GM12878 (cell line): ENCODE measurements at regions not wholly inside any gene's neighbourhood (a gene's known extent, or its start where the extent isn't known, plus 50 kb on each side); places are given as distances from the start of the nearest gene placed in this dataset.
"Not testable (repeated sequence)": the region's sequence is repeated elsewhere in the genome, so short reads cannot be mapped to it uniquely, and the experiment has no call there.

ENCODE experiments used
- ATAC-seq: fragments of 200-7000 bp; cut with Tn5 transposase; 3 replicates; pipeline ENCODE4 v1.9.1; 2020; ENCODE audit warnings: mild to moderate bottlenecking, moderate library complexity
- BruUV-seq: library from RNA; stranded (reverse); fragments of 400-500 nt; replicated peaks from 2 replicates; lab custom pipeline; 2021; lab: Mats Ljungman, UMichigan
- CTCF ChIA-PET: fragments of 300-600 bp; sonication (Branson Sonifier 250); formaldehyde crosslinking; extraction: SDS; loops from one replicate; lab custom pipeline; 2021; ENCODE audit warnings: inconsistent platforms; lab: Yijun Ruan, JAX
- POLR2A ChIA-PET: fragments of 350-600 bp; formaldehyde crosslinking; extraction: SDS; loops from one replicate; lab custom pipeline; 2021; ENCODE audit warnings: inconsistent platforms; lab: Charles Lee
- RAD21 ChIA-PET: fragments of 300-600 bp; sonication (Branson Sonifier 250); formaldehyde crosslinking; loops from one replicate; lab custom pipeline; 2023; ENCODE audit warnings: antibody characterized with exemption; ENCODE audit not compliant: unreplicated experiment; lab: Charles Lee
- SMC1A ChIA-PET: fragments of 300-600 bp; sonication (Branson Sonifier 250); formaldehyde crosslinking; loops from one replicate; lab custom pipeline; 2023; ENCODE audit not compliant: unreplicated experiment, uncharacterized antibody; lab: Charles Lee
- DNase-seq: peaks from one replicate; pipeline ENCODE4 v3.0.0-alpha.2; 2011; ENCODE audit warnings: low read depth, low spot score
- FAIRE-seq: peaks from 3 replicates; lab custom pipeline; 2011; peaks lifted over from hg19 to GRCh38; lab: Jason Lieb, UNC
- H2AFZ ChIP-seq: 2 replicates; pipeline ENCODE4 v1.6.0; 2011; ENCODE audit warnings: low read depth, low read length, control low read depth; ENCODE audit not compliant: control insufficient read depth
- H3K27ac ChIP-seq: 2 replicates; pipeline ENCODE4 v1.5.1; 2011; ENCODE audit warnings: control low read depth; ENCODE audit not compliant: control insufficient read depth, insufficient read depth
- H3K27me3 ChIP-seq, 2 experiments: replicated peaks in 1 of 2; 2 replicates each; pipeline versions ENCODE4 v1.6.0 to v1.6.1; 2011; ENCODE audit warnings: low read length in 1 of 2; ENCODE audit not compliant: control insufficient read depth in 2 of 2, insufficient read depth in 2 of 2
- H3K36me3 ChIP-seq, 2 experiments: 2 replicates each; pipeline ENCODE4 v1.5.1; 2011; ENCODE audit warnings: low read length in 1 of 2; ENCODE audit not compliant: control insufficient read depth in 2 of 2, insufficient read depth in 2 of 2
- H3K4me1 ChIP-seq: 2 replicates; pipeline ENCODE4 v1.6.1; 2011; ENCODE audit warnings: mild to moderate bottlenecking, low read length, moderate library complexity, mixed read lengths; ENCODE audit not compliant: control insufficient read depth, insufficient read depth
- H3K4me2 ChIP-seq: 2 replicates; pipeline ENCODE4 v1.6.0; 2011; ENCODE audit warnings: control low read depth; ENCODE audit not compliant: control insufficient read depth, insufficient read depth
- H3K4me3 ChIP-seq: fragments of 200-600 bp; sonication (generic); 2 replicates; pipeline ENCODE4 v1.5.1; 2016
- H3K79me2 ChIP-seq: 2 replicates; pipeline ENCODE4 v1.6.0; 2011; ENCODE audit warnings: low read length; ENCODE audit not compliant: control insufficient read depth, insufficient read depth
- H3K9ac ChIP-seq: 2 replicates; pipeline ENCODE4 v1.8.0; 2011; ENCODE audit warnings: low read length, control low read depth, mixed read lengths; ENCODE audit not compliant: control insufficient read depth, insufficient read depth
- H3K9me3 ChIP-seq: replicated peaks from 3 replicates; pipeline ENCODE4 v1.5.1; 2011; ENCODE audit warnings: mild to moderate bottlenecking, low read length; ENCODE audit not compliant: control insufficient read depth, insufficient read depth
- H4K20me1 ChIP-seq: 2 replicates; pipeline ENCODE4 v1.6.0; 2011; ENCODE audit not compliant: control insufficient read depth, insufficient read depth
- BCLAF1 ChIP-seq: fragments of 450-650 bp; IDR thresholded peaks from 2 replicates; pipeline ENCODE4 v1.6.1; 2017; ENCODE audit warnings: antibody characterized with exemption, mild to moderate bottlenecking, moderate library complexity
- CHD4 ChIP-seq: fragments of 200-600 bp; sonication (generic); IDR thresholded peaks from 2 replicates; pipeline ENCODE4 v1.6.1; 2016; ENCODE audit warnings: mild to moderate bottlenecking
- NFIC ChIP-seq: IDR thresholded peaks from 2 replicates; pipeline ENCODE4 v1.6.1; 2012; ENCODE audit warnings: low read depth, mild to moderate bottlenecking, inconsistent platforms, low read length, moderate library complexity
- PAX5 ChIP-seq: IDR thresholded peaks from 2 replicates; pipeline ENCODE4 v1.6.1; 2011; ENCODE audit warnings: low read depth, low read length, borderline replicate concordance
- POLR2AphosphoS2 ChIP-seq: IDR thresholded peaks from 2 replicates; pipeline ENCODE4 v1.6.1; 2011; ENCODE audit warnings: low read depth, mild to moderate bottlenecking, low read length, improper control_type of control experiment, moderate library complexity
- SMARCA5 ChIP-seq: fragments of 450-650 bp; IDR thresholded peaks from 2 replicates; pipeline ENCODE4 v1.6.1; 2017; ENCODE audit warnings: mild to moderate bottlenecking
- TCF12 ChIP-seq: IDR thresholded peaks from 2 replicates; pipeline ENCODE4 v1.6.1; 2011; ENCODE audit warnings: low read depth, mild to moderate bottlenecking, low read length
- ZNF592 ChIP-seq: fragments of 450-650 bp; IDR thresholded peaks from 2 replicates; pipeline ENCODE4 v1.6.1; 2017; ENCODE audit warnings: mild to moderate bottlenecking, moderate library complexity
- WGBS: methylation state at CpG from one replicate; pipeline ENCODE4 v1.1.6; 2016; ENCODE audit warnings: low lambda C conversion rate; ENCODE audit not compliant: insufficient replicate concordance, insufficient coverage; ENCODE audit errors: missing lambda C conversion rate; 5-methylcytosine and 5-hydroxymethylcytosine counted together
- in situ Hi-C: fragments of 300-500 bp; cut with MboI; formaldehyde crosslinking; loops from 9 replicates; pipeline ENCODE4 v1.14.3; 2018; ENCODE audit warnings: mixed read lengths
- intact Hi-C: fragments of 100-400 bp; cut with micrococcal nuclease; formaldehyde crosslinking; loops from one replicate; pipeline ENCODE4 v1.14.2; 2022; ENCODE audit not compliant: unreplicated experiment

GRCh38 chr15:62417439-62417838 lies 252.4 kb upstream of the C2CD4B start (continued):
- no peak for TF ChIP-seq BCLAF1

- H3K36me3 ChIP-seq, ATAC-seq, H3K4me1 ChIP-seq, H3K9me3 ChIP-seq, H3K4me2 ChIP-seq, BruUV-seq, DNase-seq, RAD21 ChIA-PET, POLR2A ChIA-PET, intact Hi-C loops, H3K9ac ChIP-seq, H3K27ac ChIP-seq, in situ Hi-C loops, H3K4me3 ChIP-seq, H3K27me3 ChIP-seq, H3K79me2 ChIP-seq, H2AFZ ChIP-seq, H4K20me1 ChIP-seq, FAIRE-seq, SMC1A ChIA-PET: not testable (repeated sequence)
- WGBS: 24% methylated on average over 3 of the region's 3 CpGs
- CTCF ChIA-PET: interaction anchor here (0.6 kb wide), 1 partner anchor 634 kb away, joined by 3 read pairs; no protein-coding TSS in a partner anchor
Observed at GRCh38 chr15:62418496-62418895, 253.4 kb upstream of the C2CD4B start.

GRCh38 chr15:62419192-62419591 lies 254.1 kb upstream of the C2CD4B start:
- ChIA-PET CTCF (no interaction called here), SMC1A (no interaction called here), POLR2A (no interaction called here), RAD21 (no interaction called here)
- no peaks in the 10 kb centered on the region for H3K36me3 ChIP-seq
- H4K20me1 ChIP-seq: no peaks in the 10 kb centered on the region; the same call in 1 of the 2 replicates
- 20% methylated on average over 2 of the region's 2 CpGs for WGBS
- intact Hi-C loops: no loop called here
- no peak overlapping the region for H2AFZ ChIP-seq
- H3K4me2 ChIP-seq: no peak overlapping the region
- H3K4me1 ChIP-seq: no peaks in the 10 kb centered on the region
- no TSS peak for BruUV-seq
- FAIRE-seq (no peak), DNase-seq (no peak), ATAC-seq (no peak)
- H3K27ac ChIP-seq: no peak overlapping the region
- no peak overlapping the region for H3K4me3 ChIP-seq
- no peaks in the 10 kb centered on the region for H3K79me2 ChIP-seq
- H3K9ac ChIP-seq: no peak overlapping the region
- no peaks in the 10 kb centered on the region for H3K9me3 ChIP-seq
- in situ Hi-C loops: no loop called here
- H3K27me3 ChIP-seq: no peaks in the 10 kb centered on the region; a peak in 2 of 4 replicates
- TF ChIP-seq NFIC (no peak), ZNF592 (no peak), TCF12 (no peak), PAX5 (no peak), SMARCA5 (no peak), CHD4 (no peak), POLR2AphosphoS2 (no peak)
